ENCODE measurements at regions not wholly inside any gene's neighbourhood (a gene's known extent, or its start where the extent isn't known, plus 50 kb on each side); places are given as distances from the start of the nearest gene placed in this dataset.

GRCh38 chr11:92569726-92570125, 345.1 kb downstream of the FAT3 start:
- TF ChIP-seq EZH2 (IDR thresholded peaks at IDR 0.05) (no peak), POLR2AphosphoS5 (IDR thresholded peaks at IDR 0.05; ENCODE audit: borderline replicate concordance, low read depth, low read length) (no peak), FOXP2 (optimal IDR thresholded peaks at IDR 0.05; ENCODE audit: control extremely low read depth, extremely low read length, insufficient read depth) (no peak)

Data from SK-N-MC (cell line).